Stomach (tissue), 4 donors: ENCODE measurements at regions not wholly inside any gene's neighbourhood (a gene's known extent, or its start where the extent isn't known, plus 50 kb on each side); places are given as distances from the start of the nearest gene placed in this dataset.

Source experiments
- CTCF ChIP-seq, 7 experiments: fragments of 450-650 bp in 4 of 7; fragments of 200-600 bp in 3 of 7; sonication (generic) in 3 of 7; IDR thresholded peaks; one replicate each; pipeline ENCODE4 v1.5.1; 2016 to 2019; ENCODE audit warnings: antibody characterized with exemption in 7 of 7, control low read depth in 2 of 7, mild to moderate bottlenecking in 1 of 7
- EP300 ChIP-seq: sonication (generic); formaldehyde crosslinking; IDR thresholded peaks from one replicate; pipeline ENCODE4 v1.6.1; 2017; ENCODE audit warnings: antibody characterized with exemption
- POLR2A ChIP-seq, 4 donors: fragments of 450-650 bp; IDR thresholded peaks; one replicate each; pipeline ENCODE4 v1.6.1; 2016; ENCODE audit warnings: antibody characterized with exemption in 4 of 4, control low read depth in 2 of 4, mild to moderate bottlenecking in 1 of 4, moderate library complexity in 1 of 4

GRCh38 chr15:92846741-92847140, 53.4 kb upstream of the CHD2 start:
- TF ChIP-seq POLR2A (IDR thresholded peaks at IDR 0.05) = no peak
- TF ChIP-seq CTCF (IDR thresholded peaks at IDR 0.05) = no peak
- no peak for TF ChIP-seq EP300
